Liver (tissue), 8 donors: ENCODE measurements at regions not wholly inside any gene's neighbourhood (a gene's known extent, or its start where the extent isn't known, plus 50 kb on each side); places are given as distances from the start of the nearest gene placed in this dataset.

Source experiments
- DNase-seq: peaks from one replicate; pipeline ENCODE4 v3.0.0-alpha.2; 2017; ENCODE audit warnings: low spot score
- H3K27ac ChIP-seq, 2 donors: one replicate each; pipeline ENCODE4 v1.7.0; 2013; ENCODE audit warnings: inconsistent platforms in 2 of 2, low read length in 2 of 2, control low read depth in 1 of 2, low read depth in 1 of 2, mild to moderate bottlenecking in 1 of 2
- H3K27me3 ChIP-seq, 4 donors: one replicate each; pipeline versions ENCODE4 v1.6.1 to v1.7.0; 2013; ENCODE audit warnings: low read length in 3 of 4, inconsistent platforms in 1 of 4, mild to moderate bottlenecking in 1 of 4, moderate library complexity in 1 of 4; ENCODE audit not compliant: control insufficient read depth in 4 of 4, insufficient read depth in 4 of 4
- H3K36me3 ChIP-seq, 4 donors: one replicate each; pipeline versions ENCODE4 v1.6.1 to v1.7.0; 2013; ENCODE audit warnings: low read length in 3 of 4, mild to moderate bottlenecking in 3 of 4, low read depth in 1 of 4, moderate library complexity in 1 of 4; ENCODE audit not compliant: control insufficient read depth in 4 of 4, insufficient read depth in 3 of 4
- H3K4me1 ChIP-seq, 4 donors: one replicate each; pipeline versions ENCODE4 v1.6.1 to v1.7.0; 2013; ENCODE audit warnings: low read length in 3 of 4, mild to moderate bottlenecking in 3 of 4, moderate library complexity in 1 of 4; ENCODE audit not compliant: control insufficient read depth in 4 of 4, insufficient read depth in 4 of 4
- H3K4me3 ChIP-seq, 3 donors: one replicate each; pipeline versions ENCODE4 v1.6.1 to v1.7.0; 2013; ENCODE audit warnings: low read length in 3 of 3, control low read depth in 1 of 3, low read depth in 1 of 3, mild to moderate bottlenecking in 1 of 3
- H3K9ac ChIP-seq, 2 donors: one replicate each; pipeline ENCODE4 v1.7.0; 2013; ENCODE audit warnings: low read length in 2 of 2, mild to moderate bottlenecking in 2 of 2, moderate library complexity in 2 of 2, control low read depth in 1 of 2, low read depth in 1 of 2
- H3K9me3 ChIP-seq, 4 donors: one replicate each; pipeline versions ENCODE4 v1.6.1 to v1.7.0; 2013; ENCODE audit warnings: low read length in 3 of 4; ENCODE audit not compliant: control insufficient read depth in 4 of 4
- EGR1 ChIP-seq, 2 donors: IDR thresholded peaks; 2 replicates each; pipeline ENCODE4 v1.6.1; 2016 to 2018; ENCODE audit warnings: antibody characterized with exemption in 2 of 2, low read depth in 2 of 2
- FOXA1 ChIP-seq: IDR thresholded peaks from 2 replicates; pipeline ENCODE4 v1.6.1; 2016; ENCODE audit warnings: antibody characterized with exemption
- GABPA ChIP-seq, 2 donors: IDR thresholded peaks in 1 of 2; conservative IDR thresholded peaks in 1 of 2; 2 replicates each; pipeline ENCODE4 v1.6.1; 2016; ENCODE audit warnings: antibody characterized with exemption in 2 of 2, mild to moderate bottlenecking in 1 of 2, moderate library complexity in 1 of 2
- HNF4A ChIP-seq, 2 donors: conservative IDR thresholded peaks; 2 replicates each; pipeline ENCODE4 v1.6.1; 2016; ENCODE audit warnings: antibody characterized with exemption in 2 of 2, mild to moderate bottlenecking in 2 of 2
- HNF4G ChIP-seq: IDR thresholded peaks from 2 replicates; pipeline ENCODE4 v1.6.1; 2016; ENCODE audit warnings: antibody characterized with exemption
- JUND ChIP-seq, 2 donors: IDR thresholded peaks; 2 replicates each; pipeline ENCODE4 v1.6.1; 2016; ENCODE audit warnings: antibody characterized with exemption in 2 of 2
- NR2F2 ChIP-seq: IDR thresholded peaks from 2 replicates; pipeline ENCODE4 v1.6.1; 2016; ENCODE audit warnings: antibody characterized with exemption
- RXRA ChIP-seq, 2 donors: IDR thresholded peaks; 2 replicates each; pipeline ENCODE4 v1.6.1; 2017 to 2018; ENCODE audit warnings: antibody characterized with exemption in 2 of 2, mild to moderate bottlenecking in 1 of 2
- TAF1 ChIP-seq: conservative IDR thresholded peaks from 2 replicates; pipeline ENCODE4 v1.6.1; 2016; ENCODE audit warnings: antibody characterized with exemption, mild to moderate bottlenecking
- YY1 ChIP-seq: IDR thresholded peaks from 2 replicates; pipeline ENCODE4 v1.6.1; 2016; ENCODE audit warnings: antibody characterized with exemption, mild to moderate bottlenecking
- WGBS: extraction: QIAGEN DNeasy Blood & Tissue Kit; methylation state at CpG from one replicate; pipeline ENCODE4 v1.1.7; 2013; 5-methylcytosine and 5-hydroxymethylcytosine counted together
- TF ChIP-seq, protein P1 (sequence below): fragments of 150-350 bp; IDR thresholded peaks from 2 replicates; pipeline ENCODE4 v1.5.1; 2017; ENCODE audit warnings: improper control_type of control experiment, low read depth, low read length; ENCODE audit not compliant: missing input control
- TF ChIP-seq, protein P2 (sequence below): IDR thresholded peaks from 2 replicates; pipeline ENCODE4 v1.6.1; 2016; ENCODE audit warnings: antibody characterized with exemption
- TF ChIP-seq, protein P3 (sequence below): IDR thresholded peaks from 2 replicates; pipeline ENCODE4 v1.6.1; 2016; ENCODE audit warnings: antibody characterized with exemption
- TF ChIP-seq, protein P4 (sequence below): IDR thresholded peaks from 2 replicates; pipeline ENCODE4 v1.6.1; 2016; ENCODE audit warnings: antibody characterized with exemption, mild to moderate bottlenecking
- donor health status: healthy.
- donor health status: healthy.
- donor health status: healthy.
- donor health status: healthy.
- donor health status: healthy.

DNA sequence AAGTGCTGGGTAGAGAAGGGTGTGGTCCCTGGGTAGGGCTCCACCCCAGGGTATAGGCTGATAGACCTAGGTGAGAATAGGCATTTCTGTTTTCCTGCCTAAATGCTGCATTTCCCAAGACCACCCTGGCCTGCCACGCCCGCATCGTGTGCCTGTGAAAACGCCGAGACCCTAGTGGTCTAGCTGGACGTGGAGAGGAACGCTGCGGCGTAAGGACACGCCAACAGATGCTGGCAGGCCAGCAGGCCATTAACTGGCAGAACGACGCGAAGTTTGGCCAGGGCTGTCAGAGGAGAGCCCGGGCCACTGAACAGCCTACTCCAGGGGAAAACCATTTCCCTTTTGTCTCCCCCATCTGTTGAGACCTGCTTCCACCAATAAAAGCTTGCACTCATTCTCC lies 373.2 kb upstream of the FIGN start:
- WGBS: 94% methylated on average over 14 of the region's 14 CpGs
- no peak for DNase-seq
- Histone ChIP-seq H3K27me3 (no peaks in the 10 kb centered on the region), H3K4me3 (no peak overlapping the region), H3K4me1 (no peaks in the 10 kb centered on the region), H3K9ac (no peak overlapping the region), H3K9me3 (no peaks in the 10 kb centered on the region), H3K36me3 (no peaks in the 10 kb centered on the region), H3K27ac (no peak overlapping the region)
- TF ChIP-seq YY1: no peak
- TF ChIP-seq TAF1: no peak
- TF ChIP-seq, protein P1, sequence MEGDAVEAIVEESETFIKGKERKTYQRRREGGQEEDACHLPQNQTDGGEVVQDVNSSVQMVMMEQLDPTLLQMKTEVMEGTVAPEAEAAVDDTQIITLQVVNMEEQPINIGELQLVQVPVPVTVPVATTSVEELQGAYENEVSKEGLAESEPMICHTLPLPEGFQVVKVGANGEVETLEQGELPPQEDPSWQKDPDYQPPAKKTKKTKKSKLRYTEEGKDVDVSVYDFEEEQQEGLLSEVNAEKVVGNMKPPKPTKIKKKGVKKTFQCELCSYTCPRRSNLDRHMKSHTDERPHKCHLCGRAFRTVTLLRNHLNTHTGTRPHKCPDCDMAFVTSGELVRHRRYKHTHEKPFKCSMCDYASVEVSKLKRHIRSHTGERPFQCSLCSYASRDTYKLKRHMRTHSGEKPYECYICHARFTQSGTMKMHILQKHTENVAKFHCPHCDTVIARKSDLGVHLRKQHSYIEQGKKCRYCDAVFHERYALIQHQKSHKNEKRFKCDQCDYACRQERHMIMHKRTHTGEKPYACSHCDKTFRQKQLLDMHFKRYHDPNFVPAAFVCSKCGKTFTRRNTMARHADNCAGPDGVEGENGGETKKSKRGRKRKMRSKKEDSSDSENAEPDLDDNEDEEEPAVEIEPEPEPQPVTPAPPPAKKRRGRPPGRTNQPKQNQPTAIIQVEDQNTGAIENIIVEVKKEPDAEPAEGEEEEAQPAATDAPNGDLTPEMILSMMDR: no peak
- no peak for TF ChIP-seq RXRA (IDR thresholded peaks at IDR 0.05)
- TF ChIP-seq NR2F2: no peak
- no peak for TF ChIP-seq EGR1 (IDR thresholded peaks at IDR 0.05; ENCODE audit: low read depth in 2 of 2)
- no peak for TF ChIP-seq GABPA (IDR thresholded peaks at IDR 0.05 in 1 of 2, conservative IDR thresholded peaks at IDR 0.05 in 1 of 2)
- no peak for TF ChIP-seq HNF4A (conservative IDR thresholded peaks at IDR 0.05)
- TF ChIP-seq, protein P2, sequence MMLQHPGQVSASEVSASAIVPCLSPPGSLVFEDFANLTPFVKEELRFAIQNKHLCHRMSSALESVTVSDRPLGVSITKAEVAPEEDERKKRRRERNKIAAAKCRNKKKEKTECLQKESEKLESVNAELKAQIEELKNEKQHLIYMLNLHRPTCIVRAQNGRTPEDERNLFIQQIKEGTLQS: no peak
- TF ChIP-seq JUND (IDR thresholded peaks at IDR 0.05): no peak

DNA sequence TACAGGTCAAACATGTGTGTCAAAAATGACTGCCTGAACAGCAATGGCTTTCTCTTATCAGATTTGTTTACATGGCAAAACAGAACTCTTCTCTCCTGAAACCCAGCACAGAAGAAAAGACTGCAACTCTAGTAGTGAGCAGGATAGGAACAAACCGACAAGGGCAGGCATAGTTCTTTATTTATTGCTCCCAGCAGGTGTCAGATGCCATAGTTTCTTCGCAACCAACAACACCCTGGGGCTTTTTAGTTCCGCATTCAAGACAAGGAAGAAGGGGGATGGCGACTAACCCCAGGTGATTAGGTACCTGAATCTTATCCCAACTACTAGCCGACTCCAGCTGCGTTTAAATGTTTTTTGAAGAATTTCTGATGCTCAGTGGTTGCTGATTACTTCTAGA lies 367.5 kb upstream of the FIGN start:
- no peak overlapping the region for H3K9ac ChIP-seq
- H3K27me3 ChIP-seq: no peaks in the 10 kb centered on the region
- H3K36me3 ChIP-seq: no peaks in the 10 kb centered on the region
- H3K4me3 ChIP-seq: no peak overlapping the region
- no peaks in the 10 kb centered on the region for H3K4me1 ChIP-seq
- H3K9me3 ChIP-seq: no peaks in the 10 kb centered on the region
- H3K27ac ChIP-seq: no peak overlapping the region
- TF ChIP-seq, protein P3, sequence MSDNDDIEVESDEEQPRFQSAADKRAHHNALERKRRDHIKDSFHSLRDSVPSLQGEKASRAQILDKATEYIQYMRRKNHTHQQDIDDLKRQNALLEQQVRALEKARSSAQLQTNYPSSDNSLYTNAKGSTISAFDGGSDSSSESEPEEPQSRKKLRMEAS: no peak
- TF ChIP-seq, protein P1: no peak
- no peak for TF ChIP-seq HNF4A (conservative IDR thresholded peaks at IDR 0.05)
- TF ChIP-seq HNF4G: no peak
- no peak for TF ChIP-seq GABPA (IDR thresholded peaks at IDR 0.05 in 1 of 2, conservative IDR thresholded peaks at IDR 0.05 in 1 of 2)
- no peak for TF ChIP-seq NR2F2
- TF ChIP-seq FOXA1: no peak
- TF ChIP-seq YY1: no peak
- TF ChIP-seq, protein P4, sequence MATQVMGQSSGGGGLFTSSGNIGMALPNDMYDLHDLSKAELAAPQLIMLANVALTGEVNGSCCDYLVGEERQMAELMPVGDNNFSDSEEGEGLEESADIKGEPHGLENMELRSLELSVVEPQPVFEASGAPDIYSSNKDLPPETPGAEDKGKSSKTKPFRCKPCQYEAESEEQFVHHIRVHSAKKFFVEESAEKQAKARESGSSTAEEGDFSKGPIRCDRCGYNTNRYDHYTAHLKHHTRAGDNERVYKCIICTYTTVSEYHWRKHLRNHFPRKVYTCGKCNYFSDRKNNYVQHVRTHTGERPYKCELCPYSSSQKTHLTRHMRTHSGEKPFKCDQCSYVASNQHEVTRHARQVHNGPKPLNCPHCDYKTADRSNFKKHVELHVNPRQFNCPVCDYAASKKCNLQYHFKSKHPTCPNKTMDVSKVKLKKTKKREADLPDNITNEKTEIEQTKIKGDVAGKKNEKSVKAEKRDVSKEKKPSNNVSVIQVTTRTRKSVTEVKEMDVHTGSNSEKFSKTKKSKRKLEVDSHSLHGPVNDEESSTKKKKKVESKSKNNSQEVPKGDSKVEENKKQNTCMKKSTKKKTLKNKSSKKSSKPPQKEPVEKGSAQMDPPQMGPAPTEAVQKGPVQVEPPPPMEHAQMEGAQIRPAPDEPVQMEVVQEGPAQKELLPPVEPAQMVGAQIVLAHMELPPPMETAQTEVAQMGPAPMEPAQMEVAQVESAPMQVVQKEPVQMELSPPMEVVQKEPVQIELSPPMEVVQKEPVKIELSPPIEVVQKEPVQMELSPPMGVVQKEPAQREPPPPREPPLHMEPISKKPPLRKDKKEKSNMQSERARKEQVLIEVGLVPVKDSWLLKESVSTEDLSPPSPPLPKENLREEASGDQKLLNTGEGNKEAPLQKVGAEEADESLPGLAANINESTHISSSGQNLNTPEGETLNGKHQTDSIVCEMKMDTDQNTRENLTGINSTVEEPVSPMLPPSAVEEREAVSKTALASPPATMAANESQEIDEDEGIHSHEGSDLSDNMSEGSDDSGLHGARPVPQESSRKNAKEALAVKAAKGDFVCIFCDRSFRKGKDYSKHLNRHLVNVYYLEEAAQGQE: no peak
- 69% methylated on average over 6 of the region's 6 CpGs for WGBS
- no peak for DNase-seq
